HG02798 (cell line): ENCODE measurements at regions not wholly inside any gene's neighbourhood (a gene's known extent, or its start where the extent isn't known, plus 50 kb on each side); places are given as distances from the start of the nearest gene placed in this dataset.
"Not testable (repeated sequence)": the region's sequence is repeated elsewhere in the genome, so short reads cannot be mapped to it uniquely, and the experiment has no call there.

Experiments
- ATAC-seq: cut with Tn5 transposase; IDR thresholded peaks from one replicate; pipeline ENCODE4 v1.9.1; 2021; ENCODE audit warnings: mild to moderate bottlenecking; ENCODE audit not compliant: unreplicated experiment, poor library complexity

DNA sequence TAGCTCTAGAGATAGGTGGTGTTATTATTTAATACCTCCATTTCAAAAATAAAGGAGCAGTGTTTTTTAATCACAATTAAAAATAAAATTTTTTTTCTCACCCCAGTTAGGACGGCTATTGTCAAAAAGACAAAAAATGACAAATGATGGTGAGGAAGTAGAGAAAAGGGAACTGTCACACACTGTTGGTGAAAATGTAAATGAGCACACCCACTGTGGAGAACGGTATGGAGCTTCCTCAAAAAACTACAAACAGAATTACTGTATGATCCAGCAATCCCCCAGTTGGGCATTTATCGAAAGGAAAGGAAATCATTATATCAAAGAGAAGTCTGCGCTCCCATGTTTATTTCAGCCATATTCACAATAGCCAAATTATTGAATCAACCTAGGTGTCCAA is 148.7 kb upstream of the NR5A2 start:
- ATAC-seq, result no peak

DNA sequence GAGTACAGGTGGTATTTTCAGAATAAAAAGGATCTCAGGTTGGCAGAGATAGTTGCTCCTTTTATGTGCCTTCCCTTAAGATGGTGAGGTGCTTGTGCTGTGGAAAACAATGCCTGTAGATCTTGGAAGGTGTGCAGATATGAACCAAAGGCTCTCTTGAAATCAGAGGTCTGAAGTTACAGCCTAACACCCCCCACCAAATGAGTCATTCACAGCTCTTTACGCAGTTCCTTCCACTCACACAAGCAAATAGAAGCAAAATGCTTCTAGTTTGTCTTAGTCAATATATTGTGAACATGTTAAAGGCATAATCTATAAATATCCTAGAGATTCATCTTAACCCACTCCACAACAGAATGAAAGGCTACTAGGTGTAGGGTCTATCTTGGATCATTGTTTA is 128.9 kb upstream of the NR5A2 start:
- no peak for ATAC-seq

DNA sequence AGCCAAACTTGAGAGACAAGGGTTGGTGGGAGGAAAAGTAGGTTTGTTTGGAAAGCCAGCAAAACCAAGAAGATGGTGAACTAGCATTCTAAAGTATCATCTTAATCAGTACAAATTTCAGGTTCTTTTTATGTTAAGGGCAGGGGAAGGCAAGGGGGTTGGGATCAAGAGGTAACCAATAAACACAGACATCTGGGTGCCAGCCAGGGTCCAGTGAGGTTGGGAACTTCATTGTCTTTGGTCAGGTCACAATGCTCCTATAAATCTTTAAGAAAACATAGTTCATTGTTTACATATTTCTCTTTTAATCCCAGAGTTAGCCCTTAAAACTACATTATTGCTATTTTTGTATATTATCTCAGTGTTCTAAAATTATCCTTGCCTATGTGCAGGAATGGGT is 126.2 kb upstream of the NR5A2 start:
- ATAC-seq, result no peak

DNA sequence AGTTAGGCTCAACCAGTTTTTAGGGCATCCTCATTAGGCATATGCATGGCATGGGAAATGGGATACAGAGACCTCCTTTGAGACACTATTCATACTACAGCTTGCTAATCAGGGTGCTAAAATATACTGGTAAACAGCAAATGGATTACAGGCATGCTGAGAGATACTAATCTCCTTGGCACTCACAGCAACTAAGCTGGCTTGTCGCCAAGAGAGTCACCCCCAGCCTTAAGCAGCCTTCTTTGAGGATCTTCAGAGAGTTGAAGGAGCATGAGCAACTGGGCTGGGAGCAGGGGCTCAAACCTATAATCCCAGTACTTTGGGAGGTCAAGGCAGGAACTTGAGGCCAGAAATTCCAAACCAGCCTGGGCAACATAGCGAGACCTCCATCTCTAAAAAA is 120.1 kb upstream of the NR5A2 start:
- ATAC-seq, result no peak

DNA sequence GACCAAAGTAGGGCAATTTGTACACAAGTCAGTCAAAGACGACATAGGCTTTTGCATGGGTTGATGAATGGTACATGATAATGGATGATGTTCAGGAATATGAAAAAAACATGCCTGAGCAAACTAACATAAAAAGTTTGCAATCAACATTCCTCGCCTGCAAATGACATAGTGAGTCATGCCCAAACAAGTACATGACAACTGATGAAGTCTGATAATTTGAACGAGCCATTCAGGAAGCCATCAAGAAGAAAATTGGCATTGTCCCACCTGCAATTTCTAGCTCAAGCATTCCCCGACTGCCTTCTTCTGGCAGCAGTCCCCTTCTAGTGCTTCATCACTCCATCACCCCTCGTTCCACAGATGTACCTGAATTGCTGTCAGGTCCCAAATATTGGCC is 118.4 kb upstream of the NR5A2 start:
- ATAC-seq, result no peak

DNA sequence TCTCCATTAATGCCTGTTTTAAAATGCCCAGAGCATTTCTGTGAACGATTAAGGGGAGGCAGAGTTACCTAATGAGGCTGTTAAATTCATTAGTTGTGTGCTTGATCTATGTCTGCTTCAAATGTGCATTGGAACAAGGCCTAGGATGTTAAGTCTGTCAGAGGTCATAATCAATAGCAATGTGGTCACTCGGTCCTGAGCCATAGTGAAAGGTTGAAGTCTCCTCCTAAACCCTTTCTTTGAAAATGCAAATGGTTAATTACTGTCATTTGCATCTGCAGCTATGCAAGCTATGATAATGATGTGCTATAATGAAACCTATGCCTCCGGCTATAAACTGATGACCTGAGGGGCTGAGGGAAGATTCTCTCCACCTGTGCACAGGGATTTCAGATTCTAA is 114.2 kb upstream of the NR5A2 start:
- no peak for ATAC-seq

DNA sequence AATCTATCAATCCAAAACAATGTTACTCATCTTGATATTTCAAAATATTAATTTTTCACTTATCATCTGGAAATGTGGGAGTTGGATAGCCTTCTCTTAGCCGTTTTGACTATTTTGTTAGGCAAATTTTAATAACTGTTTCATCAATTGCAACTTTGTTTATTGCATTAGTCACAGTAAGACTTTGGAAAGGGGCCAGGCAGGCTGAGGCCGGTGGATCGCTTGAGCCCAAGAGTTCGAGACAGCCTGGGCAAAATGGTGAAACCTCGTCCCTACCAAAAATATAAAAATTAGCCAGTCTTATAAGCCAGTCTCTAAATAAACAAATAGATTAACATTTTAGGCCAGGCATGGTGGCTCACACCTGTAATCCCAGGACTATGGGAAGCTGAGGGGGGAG is 113.0 kb upstream of the NR5A2 start:
- no peak for ATAC-seq

DNA sequence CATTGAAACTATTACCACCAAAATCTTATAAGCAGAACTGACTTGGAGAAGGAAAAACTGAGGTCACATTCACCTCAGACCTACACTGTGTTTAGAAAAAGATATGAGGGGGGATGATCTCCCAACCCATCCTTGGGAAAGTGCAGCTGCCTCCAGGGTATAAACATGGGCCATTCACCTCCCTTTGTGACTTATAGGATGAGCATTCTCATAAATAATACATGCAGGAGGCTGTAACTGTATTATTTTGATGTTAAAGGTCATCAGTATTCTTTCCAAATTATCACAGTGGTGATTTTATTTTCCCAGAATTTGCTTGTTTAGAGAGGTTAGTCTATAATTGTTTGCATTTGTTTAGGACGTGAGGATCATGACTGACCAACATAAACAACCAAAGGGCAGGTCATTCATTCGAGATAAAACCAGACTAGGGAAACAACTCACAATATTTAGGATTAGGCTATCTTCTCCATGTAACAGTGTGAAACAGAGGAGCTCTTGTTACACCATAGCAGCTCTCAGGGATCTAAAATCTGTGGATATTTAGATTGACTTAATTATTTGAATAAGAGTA is 109.2 kb upstream of the NR5A2 start:
- ATAC-seq, result no peak

DNA sequence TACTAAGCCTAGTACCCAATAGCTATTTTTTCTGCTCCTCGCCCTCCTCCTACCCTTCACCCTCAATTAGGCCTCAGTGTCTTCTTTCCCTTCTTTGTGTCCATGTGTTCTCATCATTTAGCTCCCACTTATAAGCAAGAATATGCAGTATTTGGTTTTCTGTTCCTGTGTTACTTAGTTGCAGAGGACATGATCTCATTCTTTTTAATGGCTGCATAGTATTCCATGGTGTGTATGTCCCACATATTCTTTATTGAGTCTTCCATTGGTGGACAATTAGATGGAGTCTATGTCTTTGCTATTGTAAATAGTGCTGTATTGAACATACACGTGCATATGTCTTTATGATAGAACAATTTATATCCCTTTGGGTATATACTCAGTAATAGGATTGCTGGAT is 106.9 kb upstream of the NR5A2 start:
- no peak for ATAC-seq

DNA sequence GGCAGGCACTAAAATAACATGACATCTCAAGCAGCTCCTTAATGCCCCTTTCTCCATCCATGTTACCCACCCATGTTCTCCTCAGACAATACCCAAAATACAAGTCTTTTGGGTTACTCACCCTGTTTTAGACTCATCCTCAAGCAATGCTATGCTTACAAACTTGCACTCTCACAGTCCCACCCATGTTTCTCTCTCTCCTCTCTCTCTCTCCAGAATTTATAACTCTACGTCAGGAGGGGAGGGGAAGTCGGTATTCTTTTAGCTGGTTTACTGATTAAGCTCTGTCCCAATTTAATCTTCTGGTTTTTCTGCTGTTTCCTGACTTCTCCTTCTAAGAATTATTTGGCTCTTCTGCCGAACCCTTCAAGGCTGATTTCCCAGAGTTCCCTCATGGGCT is 98.0 kb upstream of the NR5A2 start:
- ATAC-seq, result no peak

DNA sequence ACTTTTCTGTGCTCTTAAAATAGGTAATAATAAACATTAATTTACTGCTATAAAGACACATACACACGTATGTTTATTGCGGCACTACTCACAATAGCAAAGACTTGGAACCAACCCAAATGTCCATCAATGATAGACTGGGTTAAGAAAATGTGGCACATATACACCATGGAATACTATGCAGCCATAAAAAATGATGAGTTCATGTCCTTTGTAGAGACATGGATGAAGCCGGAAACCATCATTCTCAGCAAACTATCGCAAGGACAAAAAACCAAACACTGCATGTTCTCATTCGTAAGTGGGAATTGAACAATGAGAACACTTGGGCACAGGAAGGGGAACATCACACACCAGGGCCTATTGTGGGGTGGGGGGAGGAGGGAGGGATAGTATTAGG is 97.4 kb upstream of the NR5A2 start:
- not testable (repeated sequence) for ATAC-seq

DNA sequence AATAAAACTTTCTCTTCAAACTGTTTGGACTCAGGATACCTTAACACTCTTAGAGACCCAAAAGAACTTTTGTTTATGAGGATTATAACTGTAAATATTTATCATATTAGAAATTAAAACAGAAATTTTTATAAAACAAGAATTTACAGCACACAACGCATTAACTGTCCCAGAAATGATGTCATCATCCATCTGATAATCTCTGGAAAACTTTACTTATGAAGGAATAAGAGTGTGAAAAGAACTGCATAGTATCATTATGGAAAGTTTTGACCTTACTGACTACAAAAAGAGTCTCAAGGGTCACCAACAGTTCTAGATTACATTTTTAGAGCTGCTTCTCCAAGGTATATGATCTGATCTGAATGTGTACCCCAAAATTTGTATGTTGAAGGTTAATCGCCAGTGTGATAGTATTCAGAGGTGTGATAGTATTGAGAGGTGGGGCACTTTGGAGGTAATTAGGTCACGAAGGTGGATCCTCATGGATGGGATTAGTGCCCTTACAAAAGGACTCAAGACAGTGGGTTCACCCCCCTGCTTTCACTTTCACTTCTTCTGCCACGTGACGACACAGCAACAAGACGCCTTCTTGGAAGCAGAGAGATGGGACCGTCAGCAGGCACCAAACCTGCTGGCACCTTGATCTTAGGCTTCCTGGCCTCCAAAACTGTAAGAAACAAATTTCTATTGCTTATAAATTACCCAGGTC is 95.7 kb upstream of the NR5A2 start:
- ATAC-seq, result no peak

DNA sequence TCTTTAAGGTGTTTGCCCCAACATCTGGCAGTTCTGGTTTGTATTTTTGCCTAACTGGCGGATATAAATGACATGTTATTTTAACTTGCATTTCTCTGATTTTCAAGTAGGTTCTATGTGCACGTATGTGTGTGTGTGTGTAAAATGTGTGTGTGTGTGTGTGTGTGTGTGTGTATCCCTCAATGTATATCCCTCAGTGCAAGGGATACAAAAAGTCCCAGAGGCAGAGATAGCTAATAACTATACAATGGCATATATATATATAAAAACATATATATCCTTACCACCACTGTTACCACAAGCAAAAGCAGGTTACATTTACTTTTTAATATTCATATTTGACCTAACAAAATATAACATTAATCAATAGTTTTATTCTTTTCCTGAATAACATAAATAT is 95.0 kb upstream of the NR5A2 start:
- no peak for ATAC-seq

DNA sequence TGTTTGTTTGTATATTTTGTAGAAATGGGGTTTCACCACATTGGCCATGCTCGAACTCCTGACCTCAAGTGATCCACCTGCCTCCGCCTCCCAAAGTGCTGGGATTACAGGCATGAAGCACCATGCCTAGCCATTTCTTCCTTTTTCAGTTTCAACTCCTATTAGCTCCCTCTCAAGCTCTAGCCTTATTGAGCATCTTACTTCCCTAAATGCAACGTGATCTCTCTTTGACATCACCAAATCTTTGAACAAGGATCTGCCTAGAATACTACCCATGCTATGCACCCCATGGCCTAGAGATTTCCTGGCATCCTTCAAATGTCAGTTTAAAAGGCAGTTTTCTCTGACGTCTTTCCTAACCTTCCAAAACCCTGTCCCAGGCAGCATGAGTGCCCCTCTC is 91.1 kb upstream of the NR5A2 start:
- no peak for ATAC-seq

DNA sequence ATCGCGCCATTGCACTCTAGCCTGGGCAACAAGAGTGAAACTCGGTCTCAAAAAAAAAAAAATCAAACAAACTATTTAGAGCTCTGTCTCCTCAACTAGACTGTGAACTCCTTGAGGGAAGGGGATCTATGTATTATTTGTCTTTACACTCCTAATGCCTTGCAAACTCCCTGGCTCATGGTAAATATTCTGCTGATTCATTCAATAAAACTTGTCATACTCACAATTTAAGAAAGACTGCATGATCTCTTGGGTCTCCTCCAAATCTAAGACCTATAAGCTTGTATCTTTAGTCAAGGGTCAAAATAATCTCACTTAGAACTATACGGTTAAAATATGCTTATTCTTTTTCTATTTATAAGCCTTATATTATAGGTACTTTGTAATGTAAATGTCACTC is 90.3 kb upstream of the NR5A2 start:
- ATAC-seq, result no peak

DNA sequence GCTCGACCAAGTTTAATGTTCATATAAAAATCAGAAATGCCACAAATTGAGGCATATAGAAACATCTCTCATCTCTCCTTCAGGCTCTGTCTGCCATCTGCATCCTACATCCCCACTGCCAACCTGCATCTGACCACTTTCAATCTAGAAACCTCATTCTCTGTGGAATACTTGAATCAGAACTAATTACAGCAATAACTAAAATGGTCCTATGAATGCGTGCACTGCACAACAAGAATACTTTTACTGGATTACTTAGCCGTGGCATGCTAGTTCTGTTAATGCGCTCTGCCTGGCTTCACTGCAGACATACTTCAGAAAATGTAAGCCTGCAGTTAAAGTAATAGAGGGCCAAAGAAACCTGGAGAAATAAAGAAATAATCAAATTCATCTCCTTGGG is 89.8 kb upstream of the NR5A2 start:
- no peak for ATAC-seq

DNA sequence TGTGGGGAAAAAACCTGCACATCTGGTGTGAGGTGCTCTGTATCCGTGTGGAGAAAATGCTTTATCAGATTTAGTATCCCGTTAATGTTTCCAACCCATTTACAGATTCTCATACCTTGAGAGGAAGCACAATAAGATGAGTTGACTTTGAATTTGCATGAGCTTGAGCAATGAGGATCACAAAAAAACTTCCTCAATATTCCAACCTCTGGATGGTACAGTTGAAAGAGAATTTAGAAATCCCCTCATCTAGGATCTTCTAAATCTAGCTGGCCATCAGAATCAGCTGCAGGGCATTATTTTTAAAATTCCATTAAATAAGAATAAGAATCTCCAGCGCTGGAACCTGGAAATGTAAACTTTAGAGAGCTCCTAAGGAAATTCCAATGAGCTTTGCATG is 82.5 kb upstream of the NR5A2 start:
- no peak for ATAC-seq

DNA sequence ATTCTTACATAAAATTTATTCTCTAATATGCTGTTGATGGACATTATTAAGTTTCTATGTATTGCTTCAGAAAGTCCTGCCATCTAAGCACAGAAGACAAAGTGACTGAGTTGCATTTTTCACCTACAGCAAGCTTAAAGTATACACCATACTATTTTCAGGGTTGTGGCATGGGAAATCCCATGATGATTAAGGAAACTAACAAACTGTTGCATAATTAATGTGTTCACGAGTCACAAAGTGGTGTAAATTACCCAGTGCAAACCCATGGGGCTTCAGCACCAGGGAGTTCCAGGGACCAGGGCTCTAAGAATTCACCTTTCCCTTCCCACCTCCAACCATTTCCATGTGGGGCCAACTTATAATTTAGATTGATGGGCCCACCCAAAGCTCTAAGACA is 81.9 kb upstream of the NR5A2 start:
- no peak for ATAC-seq

DNA sequence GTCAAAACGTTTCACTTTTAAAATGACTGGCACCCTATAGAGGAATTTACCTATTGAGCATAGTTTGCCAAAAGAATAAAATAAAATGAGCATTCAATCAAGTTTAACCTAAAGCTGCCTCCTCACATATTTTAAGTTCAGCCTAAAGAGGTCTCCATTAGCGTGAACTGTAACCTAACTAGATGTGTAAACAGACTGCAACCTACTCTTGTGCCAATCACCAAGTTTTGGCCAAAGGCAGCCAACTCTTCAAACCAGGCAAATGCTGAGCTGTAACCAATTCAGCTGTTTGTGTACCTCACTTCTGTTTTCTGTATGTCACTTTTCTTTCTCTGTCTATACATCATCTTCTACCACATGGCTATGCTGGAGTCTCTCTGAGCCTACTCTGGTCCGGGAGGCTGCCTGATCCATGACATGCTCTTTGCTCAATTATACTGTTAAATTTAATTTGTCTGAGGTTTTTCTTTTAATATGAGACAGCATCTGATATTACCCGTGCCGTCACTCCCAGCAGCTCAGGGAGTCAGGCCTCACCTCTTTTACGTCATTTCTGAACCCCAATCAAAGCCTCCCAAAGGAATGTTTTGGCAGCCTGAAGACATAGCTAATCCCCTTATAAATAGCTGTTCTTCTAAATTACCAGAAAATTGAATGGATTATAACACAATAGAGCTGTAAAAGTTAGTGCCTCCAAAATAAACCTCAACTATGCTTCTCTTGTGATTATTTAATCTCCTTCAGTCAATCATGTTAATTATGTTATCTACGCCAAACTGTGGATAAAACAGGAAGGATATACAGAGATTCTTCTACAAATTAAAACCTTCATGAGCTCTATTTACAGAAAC is 81.0 kb upstream of the NR5A2 start:
- no peak for ATAC-seq

DNA sequence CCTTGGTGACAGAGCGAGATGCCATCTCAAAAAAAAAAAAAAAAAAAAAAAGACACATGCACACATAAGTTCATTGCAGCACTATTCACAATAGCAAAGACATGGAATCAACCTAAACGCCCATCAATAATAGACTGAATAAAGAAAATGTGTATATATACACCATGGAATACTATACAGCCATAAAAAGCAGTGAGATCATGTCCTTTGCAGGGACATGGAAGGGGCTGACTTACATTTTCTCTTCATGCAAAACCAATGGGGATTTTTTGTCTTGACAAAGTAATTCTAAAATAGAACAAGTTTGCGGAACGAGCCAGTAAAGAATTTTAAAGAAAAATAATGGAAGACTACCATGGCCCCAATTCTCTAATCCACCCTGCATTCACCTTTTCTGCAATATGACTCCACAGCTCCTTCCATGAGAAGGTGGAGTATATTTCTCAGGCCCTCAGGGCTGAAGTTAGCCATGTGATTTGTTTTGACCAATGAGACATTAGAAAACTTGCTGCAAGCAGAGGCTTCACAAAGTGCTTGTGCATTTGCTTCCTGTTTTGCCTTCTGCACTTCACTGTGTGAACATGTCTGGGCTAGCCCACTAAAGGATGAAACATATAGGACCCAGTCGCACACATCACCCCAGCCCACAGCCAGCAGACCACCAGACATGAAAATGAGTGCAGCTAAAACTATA is 78.8 kb upstream of the NR5A2 start:
- ATAC-seq, result no peak

DNA sequence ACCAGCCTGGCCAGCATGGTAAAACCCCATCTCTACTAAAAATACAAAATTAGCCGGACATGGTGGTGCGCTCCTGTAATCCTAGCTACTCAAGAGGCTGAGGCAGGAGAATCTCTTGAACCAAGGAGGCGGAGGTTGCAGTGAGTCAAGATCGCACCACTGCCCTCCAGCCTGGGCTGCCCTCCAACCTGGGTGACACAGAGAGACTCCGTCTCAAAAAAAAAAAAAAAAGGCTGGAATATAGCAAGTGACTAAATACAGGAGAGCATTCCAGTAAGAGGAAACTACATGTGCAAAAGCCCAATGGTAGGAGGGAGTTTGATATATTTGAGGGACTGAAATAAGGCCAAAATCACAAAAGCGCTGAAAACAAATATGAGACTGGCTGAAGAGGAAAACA is 76.5 kb upstream of the NR5A2 start:
- not testable (repeated sequence) for ATAC-seq
